ENCODE measurements at regions not wholly inside any gene's neighbourhood (a gene's known extent, or its start where the extent isn't known, plus 50 kb on each side); places are given as distances from the start of the nearest gene placed in this dataset.

GRCh38 chr5:74414228-74414627 lies 226.3 kb downstream of the ENC1 start:
- intact Hi-C loops (cut with micrococcal nuclease), result no loop called here
- peaks cover 0 to 4% of the 10 kb centered on the region in 2 experiments; a peak in 3 of 4 replicates for H3K4me1 ChIP-seq (ENCODE audit: control insufficient read depth in 1 of 2, insufficient read depth in 2 of 2, low read length in 2 of 2)
- no peaks in the 10 kb centered on the region for H3K9me2 ChIP-seq (ENCODE audit: insufficient read depth)
- H3K9me3 ChIP-seq (ENCODE audit: control insufficient read depth in 1 of 2, insufficient read depth in 1 of 2, low read depth in 1 of 2, low read length in 2 of 2), result no peaks in the 10 kb centered on the region
- H4K20me1 ChIP-seq (ENCODE audit: insufficient read depth), result no peaks in the 10 kb centered on the region
- no peak overlapping the region for H3K4me2 ChIP-seq (ENCODE audit: low read length)
- ChIA-PET RAD21 (ENCODE audit: low non-redundant PET in 1 of 2, low total read pairs in 2 of 2, uncharacterized antibody in 2 of 2, unreplicated experiment in 2 of 2) (no interaction called here), POLR2A (no interaction called here), CTCF (no interaction called here)
- TF ChIP-seq POLR2A (IDR thresholded peaks at IDR 0.05; ENCODE audit: borderline replicate concordance, extremely low read depth, insufficient read depth, insufficient read length) (no peak), ZFX (IDR thresholded peaks at IDR 0.05) (no peak), JUND (IDR thresholded peaks at IDR 0.05) (no peak), CTCF (IDR thresholded peaks at IDR 0.05 in 2 of 3, conservative IDR thresholded peaks at IDR 0.05 in 1 of 3; ENCODE audit: borderline replicate concordance in 1 of 3, insufficient read depth in 1 of 3, low read depth in 2 of 3, low read length in 2 of 3) (no peak), CBX3 (IDR thresholded peaks at IDR 0.05; ENCODE audit: low read depth) (no peak), SIN3A (IDR thresholded peaks at IDR 0.05; ENCODE audit: low read depth) (no peak), FOSL1 (IDR thresholded peaks at IDR 0.05; ENCODE audit: low read depth) (no peak)
- TF ChIP-seq, protein P1, sequence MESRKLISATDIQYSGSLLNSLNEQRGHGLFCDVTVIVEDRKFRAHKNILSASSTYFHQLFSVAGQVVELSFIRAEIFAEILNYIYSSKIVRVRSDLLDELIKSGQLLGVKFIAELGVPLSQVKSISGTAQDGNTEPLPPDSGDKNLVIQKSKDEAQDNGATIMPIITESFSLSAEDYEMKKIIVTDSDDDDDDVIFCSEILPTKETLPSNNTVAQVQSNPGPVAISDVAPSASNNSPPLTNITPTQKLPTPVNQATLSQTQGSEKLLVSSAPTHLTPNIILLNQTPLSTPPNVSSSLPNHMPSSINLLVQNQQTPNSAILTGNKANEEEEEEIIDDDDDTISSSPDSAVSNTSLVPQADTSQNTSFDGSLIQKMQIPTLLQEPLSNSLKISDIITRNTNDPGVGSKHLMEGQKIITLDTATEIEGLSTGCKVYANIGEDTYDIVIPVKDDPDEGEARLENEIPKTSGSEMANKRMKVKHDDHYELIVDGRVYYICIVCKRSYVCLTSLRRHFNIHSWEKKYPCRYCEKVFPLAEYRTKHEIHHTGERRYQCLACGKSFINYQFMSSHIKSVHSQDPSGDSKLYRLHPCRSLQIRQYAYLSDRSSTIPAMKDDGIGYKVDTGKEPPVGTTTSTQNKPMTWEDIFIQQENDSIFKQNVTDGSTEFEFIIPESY (IDR thresholded peaks at IDR 0.05; ENCODE audit: extremely low read depth, insufficient replicate concordance, low read length), result no peak
- no peaks in the 10 kb centered on the region for H3K79me2 ChIP-seq (ENCODE audit: insufficient read depth, low read length)
- no peak overlapping the region for H3K9ac ChIP-seq (ENCODE audit: low read length)
- no peaks in the 10 kb centered on the region for H3K27me3 ChIP-seq (ENCODE audit: insufficient read depth, low read length)
- no peak overlapping the region for H3K4me3 ChIP-seq (replicated peaks in 1 of 2; ENCODE audit: low read depth in 1 of 2, low read length in 2 of 2)
- no TSS peak for BruUV-seq (replicated peaks)
- no peak for DNase-seq (ENCODE audit: low read depth, low spot score)
- no peak for ATAC-seq
- H2AFZ ChIP-seq (ENCODE audit: low read depth, low read length, poor library complexity, severe bottlenecking), result no peak overlapping the region
- H3K27ac ChIP-seq (ENCODE audit: low read depth, low read length), result no peak overlapping the region
- no peaks in the 10 kb centered on the region for H3K36me3 ChIP-seq (ENCODE audit: control insufficient read depth in 1 of 2, insufficient read depth in 2 of 2, low read length in 2 of 2)
